ENCODE measurements at regions not wholly inside any gene's neighbourhood (a gene's known extent, or its start where the extent isn't known, plus 50 kb on each side); places are given as distances from the start of the nearest gene placed in this dataset.

DNA sequence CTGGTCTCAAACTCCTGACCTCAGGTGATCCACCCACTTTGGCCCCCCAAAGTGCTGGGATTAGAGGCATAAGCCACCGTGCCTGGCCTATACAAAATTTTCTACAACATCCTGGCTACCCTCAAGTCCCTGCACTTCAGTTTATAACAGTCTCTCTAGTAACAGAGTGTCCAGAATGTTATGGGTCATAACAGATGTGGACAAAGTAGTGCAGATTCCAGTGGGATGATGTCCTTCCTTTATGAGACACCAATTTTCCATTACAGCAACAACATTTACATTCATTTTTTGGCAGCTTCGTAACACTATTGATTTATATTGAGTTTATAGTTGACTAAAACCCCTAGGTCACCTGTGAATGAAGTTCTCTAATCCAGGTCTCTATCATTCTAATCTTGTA is 429.4 kb upstream of the PTBP2 start:
- peaks cover 17% of the 10 kb centered on the region for H3K9me3 Mint-ChIP-seq
- no peak for DNase-seq (ENCODE audit: low spot score)
- H3K4me1 Mint-ChIP-seq (ENCODE audit: low read depth) = no peaks in the 10 kb centered on the region
- intact Hi-C loops (cut with micrococcal nuclease) = no loop called here
- no peaks in the 10 kb centered on the region for H3K27me3 Mint-ChIP-seq (ENCODE audit: low read depth)
- H3K36me3 Mint-ChIP-seq (ENCODE audit: low read depth) = no peaks in the 10 kb centered on the region
- H3K27ac Mint-ChIP-seq = no peak overlapping the region
- no peak overlapping the region for H3K4me3 Mint-ChIP-seq (ENCODE audit: low read depth)

DNA sequence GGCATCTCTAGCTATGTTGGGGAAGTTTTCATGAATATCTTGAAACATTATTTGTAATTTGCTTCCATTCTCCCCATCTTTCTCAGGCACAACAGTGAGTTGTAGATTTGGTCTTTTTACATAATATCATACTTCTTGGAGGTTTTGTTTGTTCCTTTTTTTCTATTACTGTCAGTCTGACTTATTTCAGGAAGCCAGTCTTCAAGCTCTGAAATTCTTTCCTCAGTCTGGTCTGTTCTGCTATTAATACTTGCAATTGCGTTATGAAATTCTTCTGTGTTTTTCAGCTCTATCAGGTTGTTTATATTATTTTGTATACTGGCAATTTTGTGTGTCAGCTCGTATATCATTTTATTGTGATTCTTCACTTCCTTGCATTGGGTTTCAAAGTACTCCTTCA is 424.6 kb upstream of the PTBP2 start:
- no peak overlapping the region for H3K27ac Mint-ChIP-seq
- no peaks in the 10 kb centered on the region for H3K27me3 Mint-ChIP-seq (ENCODE audit: low read depth)
- no peaks in the 10 kb centered on the region for H3K36me3 Mint-ChIP-seq (ENCODE audit: low read depth)
- H3K4me1 Mint-ChIP-seq (ENCODE audit: low read depth) = no peaks in the 10 kb centered on the region
- no peak for DNase-seq (ENCODE audit: low spot score)
- no peaks in the 10 kb centered on the region for H3K9me3 Mint-ChIP-seq
- intact Hi-C loops (cut with micrococcal nuclease) = no loop called here
- H3K4me3 Mint-ChIP-seq (ENCODE audit: low read depth) = no peak overlapping the region

DNA sequence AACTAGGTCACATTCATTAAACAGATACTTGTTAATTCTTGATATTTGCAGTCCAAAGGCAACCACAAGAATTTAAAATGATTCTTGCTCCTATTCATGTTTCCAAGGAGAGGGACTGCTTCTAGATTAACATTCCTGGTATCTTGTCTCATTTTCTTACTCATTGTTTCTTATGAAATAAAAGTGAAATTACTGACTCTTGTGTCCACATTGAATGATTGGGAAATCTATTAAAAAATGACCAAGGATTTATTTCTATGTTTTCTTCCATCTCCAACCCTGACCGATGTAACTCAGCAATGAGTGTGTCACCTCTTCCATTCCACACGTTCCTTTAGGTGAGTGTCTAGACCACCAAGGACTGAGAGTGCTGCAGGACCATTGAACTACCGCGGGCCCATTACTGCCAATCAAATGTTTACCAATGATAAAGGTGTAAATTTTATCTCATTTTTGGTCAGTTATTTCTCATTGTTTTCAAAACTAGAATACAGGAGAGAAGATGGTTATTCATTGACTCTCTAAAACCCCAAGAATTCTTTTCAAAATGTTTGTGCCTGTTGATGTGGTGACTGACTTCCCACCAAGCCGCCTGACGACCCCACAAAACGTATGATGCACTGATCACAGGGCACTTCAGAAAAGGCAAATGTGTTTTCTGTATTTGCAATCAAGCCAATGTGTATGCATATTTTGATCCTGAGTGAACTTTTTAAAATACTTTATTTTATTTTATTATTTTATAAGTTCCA is 414.6 kb upstream of the PTBP2 start:
- H3K27ac Mint-ChIP-seq = no peak overlapping the region
- no peaks in the 10 kb centered on the region for H3K4me1 Mint-ChIP-seq (ENCODE audit: low read depth)
- no peak for DNase-seq (ENCODE audit: low spot score)
- H3K27me3 Mint-ChIP-seq (ENCODE audit: low read depth) = no peaks in the 10 kb centered on the region
- H3K4me3 Mint-ChIP-seq (ENCODE audit: low read depth) = no peak overlapping the region
- intact Hi-C loops (cut with micrococcal nuclease) = no loop called here
- peaks cover 8% of the 10 kb centered on the region for H3K9me3 Mint-ChIP-seq
- no peaks in the 10 kb centered on the region for H3K36me3 Mint-ChIP-seq (ENCODE audit: low read depth)

DNA sequence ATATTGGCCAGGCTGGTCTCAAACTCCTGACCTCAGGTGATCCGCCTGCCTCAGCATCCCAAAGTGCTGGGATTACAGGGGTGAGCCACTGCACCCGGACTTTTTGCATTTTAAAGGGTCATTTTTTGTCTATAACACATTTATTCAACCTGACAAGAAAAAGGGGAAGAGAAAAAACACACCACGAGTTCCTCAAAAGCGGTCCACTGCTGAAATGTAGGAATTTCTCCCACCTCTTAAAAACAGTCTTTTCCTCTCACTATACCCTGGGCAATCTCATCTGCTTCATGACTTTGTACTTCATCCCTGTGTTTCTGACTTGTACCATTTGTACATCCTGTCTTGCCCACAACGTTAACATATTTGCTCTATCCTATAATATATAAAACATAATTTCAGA is 413.3 kb upstream of the PTBP2 start:
- no peaks in the 10 kb centered on the region for H3K27me3 Mint-ChIP-seq (ENCODE audit: low read depth)
- no peaks in the 10 kb centered on the region for H3K36me3 Mint-ChIP-seq (ENCODE audit: low read depth)
- intact Hi-C loops (cut with micrococcal nuclease) = no loop called here
- no peaks in the 10 kb centered on the region for H3K4me1 Mint-ChIP-seq (ENCODE audit: low read depth)
- H3K27ac Mint-ChIP-seq = no peak overlapping the region
- H3K4me3 Mint-ChIP-seq (ENCODE audit: low read depth) = no peak overlapping the region
- peaks cover 3% of the 10 kb centered on the region for H3K9me3 Mint-ChIP-seq
- DNase-seq (ENCODE audit: low spot score) = no peak

DNA sequence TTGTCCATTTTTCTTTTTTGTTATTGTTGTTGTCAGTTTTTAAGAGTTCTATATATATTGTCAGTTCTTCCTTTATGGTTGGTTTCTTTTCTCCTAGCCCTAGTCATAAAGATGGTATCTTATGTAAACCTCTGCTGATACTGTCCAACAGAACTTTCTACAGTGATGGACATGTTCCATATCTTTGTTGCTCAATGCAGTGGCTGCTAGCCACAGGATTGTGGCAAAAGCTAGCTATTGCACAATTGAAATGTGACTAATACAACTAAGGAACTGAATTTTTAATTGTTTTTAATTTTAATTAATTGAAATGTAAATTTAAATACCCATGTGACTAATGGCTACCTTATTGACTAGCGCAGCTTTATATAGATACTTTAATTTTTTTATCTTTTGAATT is 411.8 kb upstream of the PTBP2 start:
- Mint-ChIP-seq H3K4me3 (ENCODE audit: low read depth) (no peak overlapping the region), H3K36me3 (ENCODE audit: low read depth) (no peaks in the 10 kb centered on the region), H3K27ac (no peak overlapping the region), H3K9me3 (peaks cover 3% of the 10 kb centered on the region), H3K4me1 (ENCODE audit: low read depth) (no peaks in the 10 kb centered on the region), H3K27me3 (ENCODE audit: low read depth) (no peaks in the 10 kb centered on the region)
- intact Hi-C loops (cut with micrococcal nuclease) = no loop called here
- no peak for DNase-seq (ENCODE audit: low spot score)

DNA sequence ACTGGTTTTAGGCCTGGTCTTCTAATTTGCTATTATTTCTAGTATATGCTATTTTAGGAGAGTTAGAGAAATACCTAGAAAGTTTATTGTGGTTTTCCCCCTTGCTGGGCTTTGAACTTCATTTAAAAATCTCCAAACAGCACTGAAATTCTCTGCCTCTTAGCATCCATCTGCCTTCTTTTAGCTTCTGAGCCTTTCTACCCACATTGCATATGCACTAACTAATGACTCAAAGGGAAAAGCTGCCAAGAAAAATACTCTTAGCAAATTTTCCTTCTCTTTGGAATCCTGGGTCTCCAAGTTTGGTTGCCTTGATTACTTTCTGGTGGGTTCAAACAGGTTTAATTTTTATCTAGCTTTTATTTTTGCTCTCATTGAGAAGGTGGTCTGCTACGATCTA is 408.4 kb upstream of the PTBP2 start:
- no peaks in the 10 kb centered on the region for H3K27me3 Mint-ChIP-seq (ENCODE audit: low read depth)
- no peaks in the 10 kb centered on the region for H3K9me3 Mint-ChIP-seq
- H3K4me3 Mint-ChIP-seq (ENCODE audit: low read depth) = no peak overlapping the region
- no peak for DNase-seq (ENCODE audit: low spot score)
- H3K4me1 Mint-ChIP-seq (ENCODE audit: low read depth) = no peaks in the 10 kb centered on the region
- no peak overlapping the region for H3K27ac Mint-ChIP-seq
- intact Hi-C loops (cut with micrococcal nuclease) = no loop called here
- no peaks in the 10 kb centered on the region for H3K36me3 Mint-ChIP-seq (ENCODE audit: low read depth)

DNA sequence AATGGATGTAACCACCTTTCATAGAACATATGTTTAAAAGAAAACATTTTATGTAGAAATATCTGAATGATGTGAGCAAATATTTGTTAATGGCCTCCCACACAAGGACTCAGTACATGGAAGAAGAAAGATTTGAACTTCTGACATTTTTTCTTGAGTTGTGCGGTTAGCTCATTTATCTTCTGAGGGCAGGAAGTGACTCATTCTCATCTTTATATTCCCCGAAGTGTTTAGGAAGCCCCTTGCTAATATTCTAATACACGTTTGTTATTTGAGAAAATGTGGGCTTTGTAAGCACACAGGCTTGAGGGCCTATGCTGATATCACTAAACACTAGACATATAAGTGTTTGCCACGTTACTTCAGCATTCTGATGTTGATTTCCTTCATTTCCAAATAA is 392.5 kb upstream of the PTBP2 start:
- intact Hi-C loops (cut with micrococcal nuclease) = no loop called here
- no peak for DNase-seq (ENCODE audit: low spot score)
- Mint-ChIP-seq H3K4me1 (ENCODE audit: low read depth) (no peaks in the 10 kb centered on the region), H3K36me3 (ENCODE audit: low read depth) (no peaks in the 10 kb centered on the region), H3K4me3 (ENCODE audit: low read depth) (no peak overlapping the region), H3K27me3 (ENCODE audit: low read depth) (no peaks in the 10 kb centered on the region), H3K9me3 (peaks cover 12% of the 10 kb centered on the region), H3K27ac (no peak overlapping the region)

DNA sequence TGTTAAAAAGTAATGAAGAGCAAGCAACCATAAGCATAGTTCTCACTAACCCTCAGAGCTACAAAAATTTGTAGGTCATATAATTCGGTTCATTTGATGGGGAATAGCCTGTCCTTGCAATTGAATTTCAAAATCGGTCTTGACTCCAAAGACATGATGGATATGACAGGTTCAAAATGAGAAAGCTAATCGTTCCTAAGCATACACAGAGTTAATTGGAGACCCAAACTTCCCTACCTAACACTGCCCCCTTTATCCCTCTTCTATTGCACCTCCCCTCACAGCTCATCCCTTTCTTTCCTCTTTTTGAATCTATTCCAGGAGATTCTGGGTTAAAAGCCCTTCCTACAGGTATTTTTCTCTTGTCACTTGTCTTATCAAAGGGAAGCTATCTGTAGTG is 390.0 kb upstream of the PTBP2 start:
- intact Hi-C loops (cut with micrococcal nuclease) = no loop called here
- Mint-ChIP-seq H3K4me1 (ENCODE audit: low read depth) (no peaks in the 10 kb centered on the region), H3K27ac (no peak overlapping the region), H3K4me3 (ENCODE audit: low read depth) (no peak overlapping the region), H3K27me3 (ENCODE audit: low read depth) (no peaks in the 10 kb centered on the region), H3K9me3 (peaks cover 12% of the 10 kb centered on the region), H3K36me3 (ENCODE audit: low read depth) (no peaks in the 10 kb centered on the region)
- no peak for DNase-seq (ENCODE audit: low spot score)

DNA sequence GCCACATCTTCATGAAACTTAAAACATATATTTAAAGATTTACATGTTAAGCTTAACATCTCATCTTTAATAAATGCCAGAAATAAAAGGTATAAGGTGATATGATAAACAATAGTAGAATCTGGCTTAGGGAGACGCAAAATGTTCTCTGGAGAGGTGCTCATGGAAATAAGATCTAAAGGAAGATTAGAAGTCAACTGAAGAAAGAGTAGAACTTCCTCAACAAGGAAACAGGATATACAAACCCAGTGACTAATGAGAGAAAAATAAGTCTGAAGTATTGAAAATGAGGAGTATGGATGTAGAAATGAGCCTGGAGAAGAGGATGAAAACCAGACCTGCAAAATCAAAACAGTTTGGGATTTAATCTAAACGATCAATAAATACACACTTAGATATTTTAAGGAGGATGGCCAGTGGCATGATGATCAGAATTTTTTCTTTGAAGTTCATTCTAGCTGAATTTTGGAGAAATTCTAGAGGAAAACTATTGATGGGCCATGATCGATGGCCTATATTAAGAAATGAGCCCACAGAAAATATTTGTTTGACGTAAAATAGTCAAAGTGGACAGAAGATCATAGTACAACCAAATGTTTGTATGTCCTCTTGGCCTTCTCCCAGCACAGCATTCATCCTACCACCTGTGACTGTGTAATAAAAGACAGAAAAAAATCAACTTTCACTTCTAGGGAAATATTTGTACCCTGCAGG is 387.9 kb upstream of the PTBP2 start:
- H3K27ac Mint-ChIP-seq = no peak overlapping the region
- peaks cover 6% of the 10 kb centered on the region for H3K9me3 Mint-ChIP-seq
- intact Hi-C loops (cut with micrococcal nuclease) = no loop called here

DNA sequence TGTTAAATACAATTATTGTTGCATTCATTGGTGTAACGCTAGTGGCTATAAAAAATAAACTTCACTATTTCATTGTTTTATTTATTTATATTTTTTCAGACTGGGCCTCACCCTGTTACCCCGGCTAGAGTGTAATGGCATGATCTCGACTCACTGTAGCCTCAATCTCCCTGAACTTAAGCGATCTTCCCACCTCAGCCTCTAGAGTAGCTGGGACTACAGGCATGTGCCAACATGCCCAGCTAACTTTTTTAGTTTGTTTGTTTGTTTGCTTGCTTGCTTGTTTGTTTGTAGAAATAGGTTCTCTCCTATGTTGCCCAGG is 387.4 kb upstream of the PTBP2 start:
- Mint-ChIP-seq H3K9me3 (peaks cover 6% of the 10 kb centered on the region), H3K27ac (no peak overlapping the region), H3K4me1 (ENCODE audit: low read depth) (no peaks in the 10 kb centered on the region), H3K27me3 (ENCODE audit: low read depth) (no peaks in the 10 kb centered on the region), H3K36me3 (ENCODE audit: low read depth) (no peaks in the 10 kb centered on the region), H3K4me3 (ENCODE audit: low read depth) (no peak overlapping the region)
- no peak for DNase-seq (ENCODE audit: low spot score)
- intact Hi-C loops (cut with micrococcal nuclease) = no loop called here

More for the DNA sequence above, 387.9 kb upstream of the PTBP2 start:
- Mint-ChIP-seq H3K4me3 (ENCODE audit: low read depth) (no peak overlapping the region), H3K36me3 (ENCODE audit: low read depth) (no peaks in the 10 kb centered on the region), H3K27me3 (ENCODE audit: low read depth) (no peaks in the 10 kb centered on the region), H3K4me1 (ENCODE audit: low read depth) (no peaks in the 10 kb centered on the region)
- no peak for DNase-seq (ENCODE audit: low spot score)

DNA sequence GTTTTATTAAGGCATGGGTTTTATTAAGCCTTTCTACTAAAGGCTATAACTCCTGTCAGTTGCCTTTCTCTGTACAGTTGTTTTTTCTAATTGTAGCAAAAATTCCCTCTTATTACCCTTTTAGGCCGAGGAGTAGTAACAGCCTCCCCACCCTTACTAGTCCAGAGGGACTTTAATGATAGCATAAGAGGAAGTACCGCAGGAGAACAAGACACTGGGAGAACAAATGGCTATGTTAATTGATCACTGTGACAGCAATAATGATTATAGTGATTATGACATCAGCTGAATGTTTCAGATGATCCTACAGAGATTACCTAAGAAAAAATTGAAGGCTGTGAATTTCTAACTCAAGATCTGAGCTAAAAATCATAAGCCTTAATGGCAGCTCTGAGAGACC is 383.0 kb upstream of the PTBP2 start:
- peaks cover 7% of the 10 kb centered on the region for H3K4me1 Mint-ChIP-seq (ENCODE audit: low read depth)
- DNase-seq (ENCODE audit: low spot score) = no peak
- peaks cover 6% of the 10 kb centered on the region for H3K9me3 Mint-ChIP-seq
- no peaks in the 10 kb centered on the region for H3K27me3 Mint-ChIP-seq (ENCODE audit: low read depth)
- H3K27ac Mint-ChIP-seq = no peak overlapping the region
- no peaks in the 10 kb centered on the region for H3K36me3 Mint-ChIP-seq (ENCODE audit: low read depth)
- intact Hi-C loops (cut with micrococcal nuclease) = loop anchor here (5.0 kb wide), 1 partner anchor 34 kb away; no protein-coding TSS in a partner anchor
- H3K4me3 Mint-ChIP-seq (ENCODE audit: low read depth) = no peak overlapping the region

DNA sequence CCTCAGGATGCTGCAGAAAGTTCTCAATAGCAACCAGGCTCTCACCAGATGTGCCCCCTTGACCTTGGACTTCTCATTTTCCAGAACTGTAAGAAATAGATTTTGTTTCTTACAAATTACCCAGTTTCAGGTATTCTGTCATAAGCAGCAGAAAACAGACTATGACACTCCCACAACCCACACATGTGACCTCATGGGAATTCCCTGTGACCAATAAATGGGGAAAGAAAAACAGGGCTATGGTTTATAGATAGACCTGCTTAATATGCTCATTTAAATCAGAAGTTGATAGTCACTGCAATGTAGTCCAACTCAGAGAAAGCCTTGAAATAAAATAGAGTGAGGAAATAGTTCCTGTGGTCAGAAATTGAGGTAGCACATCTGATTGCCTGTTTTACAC is 380.9 kb upstream of the PTBP2 start:
- Mint-ChIP-seq H3K36me3 (ENCODE audit: low read depth) (no peaks in the 10 kb centered on the region), H3K4me3 (ENCODE audit: low read depth) (no peak overlapping the region), H3K4me1 (ENCODE audit: low read depth) (peaks cover 7% of the 10 kb centered on the region), H3K27me3 (ENCODE audit: low read depth) (no peaks in the 10 kb centered on the region), H3K27ac (peak overlapping the region; percentile 68), H3K9me3 (peaks cover 12% of the 10 kb centered on the region)
- intact Hi-C loops (cut with micrococcal nuclease) = no loop called here
- no peak for DNase-seq (ENCODE audit: low spot score)

DNA sequence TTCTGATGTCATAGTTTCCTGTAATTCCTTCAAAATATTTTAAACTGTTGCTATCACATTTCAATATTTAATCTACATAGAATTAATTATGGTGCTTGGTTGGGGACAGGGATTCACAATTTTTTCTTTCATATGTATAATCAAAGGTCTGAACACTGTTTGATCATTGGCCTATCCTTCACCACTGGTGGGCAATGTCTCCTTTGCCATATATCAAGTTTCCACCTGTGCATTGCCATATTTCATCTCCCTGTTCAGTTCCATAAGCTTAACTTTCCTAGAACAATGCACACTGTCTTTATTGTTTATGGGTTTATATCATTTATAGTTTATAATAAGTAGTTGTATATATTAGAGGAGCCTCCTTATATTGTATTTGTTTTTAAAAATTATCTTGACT is 374.9 kb upstream of the PTBP2 start:
- no peaks in the 10 kb centered on the region for H3K36me3 Mint-ChIP-seq (ENCODE audit: low read depth)
- H3K9me3 Mint-ChIP-seq = peaks cover 6% of the 10 kb centered on the region
- H3K4me3 Mint-ChIP-seq (ENCODE audit: low read depth) = no peak overlapping the region
- intact Hi-C loops (cut with micrococcal nuclease) = no loop called here
- no peaks in the 10 kb centered on the region for H3K27me3 Mint-ChIP-seq (ENCODE audit: low read depth)
- H3K4me1 Mint-ChIP-seq (ENCODE audit: low read depth) = no peaks in the 10 kb centered on the region
- DNase-seq (ENCODE audit: low spot score) = no peak
- no peak overlapping the region for H3K27ac Mint-ChIP-seq

All from activated T-helper 2 cell treated with anti-CD3 and anti-CD28 coated beads, Interferon-gamma antibody, Interleukin-2, Interleukin-4, amounts not matched to agents 10 μg/mL and 5 μg/mL and 100 μg/mL, durations not matched to agents 14 hours and 24 hours and 36 hours (primary cell).